Body of pancreas (tissue), 4 donors: ENCODE measurements at regions not wholly inside any gene's neighbourhood (a gene's known extent, or its start where the extent isn't known, plus 50 kb on each side); places are given as distances from the start of the nearest gene placed in this dataset.

Source experiments
- CTCF ChIP-seq, 7 experiments: fragments of 450-650 bp in 4 of 7; fragments of 200-600 bp in 3 of 7; sonication (generic) in 3 of 7; IDR thresholded peaks; one replicate each; pipeline ENCODE4 v1.5.1; 2016 to 2019; ENCODE audit warnings: antibody characterized with exemption in 7 of 7
- POLR2A ChIP-seq, 3 donors: fragments of 450-650 bp; IDR thresholded peaks; one replicate each; pipeline ENCODE4 v1.6.1; 2016; ENCODE audit warnings: antibody characterized with exemption in 3 of 3, mild to moderate bottlenecking in 2 of 3

DNA sequence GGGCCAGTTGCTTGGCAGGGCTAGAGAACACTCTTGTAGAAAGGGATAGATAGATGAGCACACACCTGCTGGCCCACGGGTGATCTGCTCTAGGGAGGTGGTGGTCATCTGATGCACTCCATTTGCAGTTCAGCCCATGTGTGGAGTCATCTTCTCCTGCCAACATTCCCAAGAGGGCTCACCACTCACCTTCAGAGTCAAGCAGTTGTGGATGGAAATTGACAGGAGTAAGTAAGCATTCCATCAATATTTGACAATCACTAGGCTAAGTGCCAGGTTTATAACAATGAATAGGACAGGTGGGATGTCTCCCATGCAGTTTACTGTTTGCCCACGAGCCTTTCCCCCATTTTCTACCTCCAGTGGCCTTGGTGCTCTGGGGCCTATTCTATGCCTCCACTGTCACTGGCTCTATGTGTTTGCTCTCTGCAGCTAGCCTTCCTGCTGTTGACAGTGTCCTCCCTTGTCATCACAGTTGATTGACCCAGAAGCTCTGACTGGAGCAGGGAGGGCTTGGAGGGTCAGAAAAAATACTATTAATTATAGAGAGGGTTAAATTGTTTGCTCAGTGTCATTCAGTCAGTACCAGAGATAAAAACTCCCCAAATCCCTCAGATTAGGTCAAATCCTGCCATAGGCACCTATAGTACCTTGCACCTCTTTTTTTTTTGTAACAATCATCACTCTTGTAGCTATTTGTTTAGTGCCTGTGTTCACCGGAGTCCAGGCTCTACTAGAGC lies 134.6 kb upstream of the PZP start:
- TF ChIP-seq POLR2A (IDR thresholded peaks at IDR 0.05) (no peak), CTCF (IDR thresholded peaks at IDR 0.05) (no peak)
